ENCODE measurements at regions not wholly inside any gene's neighbourhood (a gene's known extent, or its start where the extent isn't known, plus 50 kb on each side); places are given as distances from the start of the nearest gene placed in this dataset.

DNA sequence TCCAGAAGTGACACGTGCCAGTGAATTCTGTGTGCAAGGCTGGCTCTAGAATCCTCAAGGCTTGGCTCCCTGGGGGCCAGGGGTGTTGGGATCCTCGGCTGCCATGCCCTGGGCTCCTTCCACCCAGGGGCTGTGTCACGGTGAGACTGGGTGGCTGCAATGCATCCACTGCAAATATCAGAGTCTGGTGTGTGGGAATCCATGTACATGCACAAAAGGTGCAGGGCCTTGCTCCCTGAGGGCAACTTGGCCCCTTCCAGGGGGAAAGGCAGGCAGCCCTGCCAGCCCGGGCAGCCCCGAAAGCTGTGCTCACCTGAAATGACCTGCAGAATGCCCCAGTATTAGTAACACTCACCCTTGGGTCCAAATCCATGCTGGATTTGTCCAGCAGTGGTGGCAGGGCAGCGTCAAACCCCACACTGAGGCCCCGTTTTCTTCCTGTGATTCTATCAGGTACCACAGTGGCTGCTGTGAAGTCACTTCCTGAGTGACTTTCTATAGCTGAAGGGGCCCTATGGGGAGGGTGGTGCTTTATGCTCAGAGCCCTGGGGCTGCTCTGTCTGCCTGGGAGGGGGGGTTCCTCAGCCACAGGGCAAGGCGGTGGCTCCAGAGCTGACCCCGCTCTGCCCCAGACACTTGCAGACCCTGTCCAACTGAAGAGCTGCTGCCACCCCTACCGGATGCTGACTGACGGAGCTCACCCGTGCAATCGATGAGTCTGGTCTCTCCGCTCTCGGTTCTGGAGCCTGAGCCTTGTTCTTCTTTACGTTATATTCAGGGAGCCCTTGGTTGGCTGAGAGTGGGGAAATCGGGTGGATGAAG lies 317.7 kb downstream of the GLRX3 start:
- DNase-seq (no peak), FAIRE-seq (no peak)

DNA sequence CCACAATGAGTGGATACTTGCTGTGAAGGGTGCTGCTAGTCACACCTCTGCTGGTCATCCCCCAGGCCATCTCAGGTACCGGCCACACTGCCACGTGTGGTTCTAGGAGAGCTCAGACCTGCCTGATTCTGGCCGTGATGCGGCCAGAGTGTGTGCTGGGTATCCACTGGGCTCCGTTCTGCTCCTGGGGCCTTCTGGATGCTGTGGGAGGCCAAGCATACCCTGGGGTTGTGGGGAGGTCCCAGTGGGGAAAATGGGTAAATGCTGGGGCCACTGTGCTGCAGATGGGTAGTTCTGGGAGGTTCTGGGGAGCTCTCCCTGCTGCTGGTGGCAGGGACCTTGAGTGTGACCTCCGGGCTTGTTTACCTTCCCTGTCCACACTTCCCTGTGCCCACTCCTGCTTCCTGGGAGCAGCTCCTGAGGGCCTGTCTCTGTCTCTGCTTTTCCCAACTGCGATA lies 318.4 kb downstream of the GLRX3 start:
- no peak overlapping the region for H3K4me3 ChIP-seq (ENCODE audit: low read length in 3 of 3)
- H3K9ac ChIP-seq (ENCODE audit: low read length in 3 of 3), result no peak overlapping the region
- intact Hi-C loops (cut with DNase I), result no loop called here
- no peaks in the 10 kb centered on the region for H3K4me1 ChIP-seq (ENCODE audit: control insufficient read depth in 2 of 3, insufficient read depth in 2 of 3, low read depth in 1 of 3, low read length in 3 of 3)
- DNase-seq (no peak), FAIRE-seq (no peak)
- no peaks in the 10 kb centered on the region for H3K36me3 ChIP-seq (ENCODE audit: control insufficient read depth in 2 of 3, insufficient read depth in 3 of 3, low read length in 3 of 3)
- TF ChIP-seq, protein P1, sequence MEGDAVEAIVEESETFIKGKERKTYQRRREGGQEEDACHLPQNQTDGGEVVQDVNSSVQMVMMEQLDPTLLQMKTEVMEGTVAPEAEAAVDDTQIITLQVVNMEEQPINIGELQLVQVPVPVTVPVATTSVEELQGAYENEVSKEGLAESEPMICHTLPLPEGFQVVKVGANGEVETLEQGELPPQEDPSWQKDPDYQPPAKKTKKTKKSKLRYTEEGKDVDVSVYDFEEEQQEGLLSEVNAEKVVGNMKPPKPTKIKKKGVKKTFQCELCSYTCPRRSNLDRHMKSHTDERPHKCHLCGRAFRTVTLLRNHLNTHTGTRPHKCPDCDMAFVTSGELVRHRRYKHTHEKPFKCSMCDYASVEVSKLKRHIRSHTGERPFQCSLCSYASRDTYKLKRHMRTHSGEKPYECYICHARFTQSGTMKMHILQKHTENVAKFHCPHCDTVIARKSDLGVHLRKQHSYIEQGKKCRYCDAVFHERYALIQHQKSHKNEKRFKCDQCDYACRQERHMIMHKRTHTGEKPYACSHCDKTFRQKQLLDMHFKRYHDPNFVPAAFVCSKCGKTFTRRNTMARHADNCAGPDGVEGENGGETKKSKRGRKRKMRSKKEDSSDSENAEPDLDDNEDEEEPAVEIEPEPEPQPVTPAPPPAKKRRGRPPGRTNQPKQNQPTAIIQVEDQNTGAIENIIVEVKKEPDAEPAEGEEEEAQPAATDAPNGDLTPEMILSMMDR (IDR thresholded peaks at IDR 0.05; ENCODE audit: borderline replicate concordance, extremely low read depth, insufficient read depth), result no peak
- H3K27ac ChIP-seq (ENCODE audit: low read depth in 2 of 2, low read length in 2 of 2), result no peak overlapping the region
- H3K9me3 ChIP-seq (ENCODE audit: control insufficient read depth in 2 of 3, insufficient read depth in 1 of 3, low read length in 3 of 3), result no peaks in the 10 kb centered on the region
- no peaks in the 10 kb centered on the region for H3K27me3 ChIP-seq (ENCODE audit: control insufficient read depth, insufficient read depth, low read length)

More for the DNA sequence above, 317.7 kb downstream of the GLRX3 start:
- Histone ChIP-seq H3K9me3 (ENCODE audit: control insufficient read depth in 2 of 3, insufficient read depth in 1 of 3, low read length in 3 of 3) (no peaks in the 10 kb centered on the region), H3K4me3 (ENCODE audit: low read length in 3 of 3) (no peak overlapping the region), H3K27me3 (ENCODE audit: control insufficient read depth, insufficient read depth, low read length) (no peaks in the 10 kb centered on the region), H3K27ac (ENCODE audit: low read depth in 2 of 2, low read length in 2 of 2) (no peak overlapping the region), H3K9ac (ENCODE audit: low read length in 3 of 3) (no peak overlapping the region), H3K36me3 (ENCODE audit: control insufficient read depth in 2 of 3, insufficient read depth in 3 of 3, low read length in 3 of 3) (no peaks in the 10 kb centered on the region), H3K4me1 (ENCODE audit: control insufficient read depth in 2 of 3, insufficient read depth in 2 of 3, low read depth in 1 of 3, low read length in 3 of 3) (no peaks in the 10 kb centered on the region)
- intact Hi-C loops (cut with DNase I), result no loop called here
- TF ChIP-seq, protein P1 (IDR thresholded peaks at IDR 0.05; ENCODE audit: borderline replicate concordance, extremely low read depth, insufficient read depth), result no peak

DNA sequence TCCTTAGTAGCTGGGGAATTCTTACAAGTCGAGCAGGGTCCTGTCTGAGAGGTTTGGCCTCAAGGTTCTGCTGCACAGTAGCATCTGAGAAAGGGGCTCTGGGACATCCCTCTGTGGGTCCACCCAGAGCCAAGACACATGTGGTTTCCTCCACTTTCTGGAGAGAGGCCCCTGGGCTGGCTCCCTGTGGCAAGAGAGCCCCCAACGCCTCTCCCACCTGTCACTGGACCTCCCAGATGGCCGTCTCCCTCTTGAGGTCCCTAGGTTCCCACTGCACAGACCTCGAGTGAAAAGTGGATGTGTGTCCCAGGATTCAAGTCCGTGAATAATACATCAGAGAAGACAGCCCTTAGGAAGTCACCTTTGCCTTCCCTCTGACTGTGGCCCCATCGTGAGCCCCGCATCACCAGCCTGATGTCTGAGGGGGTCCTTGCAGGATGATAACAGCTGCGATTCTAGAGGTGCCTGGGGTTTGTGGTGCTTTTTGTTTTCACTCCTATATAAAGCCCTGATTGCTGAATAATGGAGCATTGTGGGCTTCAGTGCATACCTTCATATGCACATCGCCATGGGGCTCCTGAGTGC lies 319.0 kb downstream of the GLRX3 start:
- Histone ChIP-seq H3K4me1 (ENCODE audit: control insufficient read depth in 2 of 3, insufficient read depth in 2 of 3, low read depth in 1 of 3, low read length in 3 of 3) (no peaks in the 10 kb centered on the region), H3K4me3 (ENCODE audit: low read length in 3 of 3) (no peak overlapping the region), H3K9me3 (ENCODE audit: control insufficient read depth in 2 of 3, insufficient read depth in 1 of 3, low read length in 3 of 3) (no peaks in the 10 kb centered on the region), H3K9ac (ENCODE audit: low read length in 3 of 3) (no peak overlapping the region), H3K27ac (ENCODE audit: low read depth in 2 of 2, low read length in 2 of 2) (no peak overlapping the region), H3K36me3 (ENCODE audit: control insufficient read depth in 2 of 3, insufficient read depth in 3 of 3, low read length in 3 of 3) (no peaks in the 10 kb centered on the region), H3K27me3 (ENCODE audit: control insufficient read depth, insufficient read depth, low read length) (no peaks in the 10 kb centered on the region)
- no peak for DNase-seq
- TF ChIP-seq, protein P1 (IDR thresholded peaks at IDR 0.05; ENCODE audit: borderline replicate concordance, extremely low read depth, insufficient read depth), result no peak
- FAIRE-seq, result no peak
- intact Hi-C loops (cut with DNase I), result no loop called here
